Amygdala (tissue), 56 donors: ENCODE measurements at regions not wholly inside any gene's neighbourhood (a gene's known extent, or its start where the extent isn't known, plus 50 kb on each side); places are given as distances from the start of the nearest gene placed in this dataset.
"Not testable (repeated sequence)": the region's sequence is repeated elsewhere in the genome, so short reads cannot be mapped to it uniquely, and the experiment has no call there.

ENCODE experiments used
- DNase-seq, 56 donors: peaks; one replicate each; lab custom pipeline; 2025; lab: John Stamatoyannopoulos, UW

DNA sequence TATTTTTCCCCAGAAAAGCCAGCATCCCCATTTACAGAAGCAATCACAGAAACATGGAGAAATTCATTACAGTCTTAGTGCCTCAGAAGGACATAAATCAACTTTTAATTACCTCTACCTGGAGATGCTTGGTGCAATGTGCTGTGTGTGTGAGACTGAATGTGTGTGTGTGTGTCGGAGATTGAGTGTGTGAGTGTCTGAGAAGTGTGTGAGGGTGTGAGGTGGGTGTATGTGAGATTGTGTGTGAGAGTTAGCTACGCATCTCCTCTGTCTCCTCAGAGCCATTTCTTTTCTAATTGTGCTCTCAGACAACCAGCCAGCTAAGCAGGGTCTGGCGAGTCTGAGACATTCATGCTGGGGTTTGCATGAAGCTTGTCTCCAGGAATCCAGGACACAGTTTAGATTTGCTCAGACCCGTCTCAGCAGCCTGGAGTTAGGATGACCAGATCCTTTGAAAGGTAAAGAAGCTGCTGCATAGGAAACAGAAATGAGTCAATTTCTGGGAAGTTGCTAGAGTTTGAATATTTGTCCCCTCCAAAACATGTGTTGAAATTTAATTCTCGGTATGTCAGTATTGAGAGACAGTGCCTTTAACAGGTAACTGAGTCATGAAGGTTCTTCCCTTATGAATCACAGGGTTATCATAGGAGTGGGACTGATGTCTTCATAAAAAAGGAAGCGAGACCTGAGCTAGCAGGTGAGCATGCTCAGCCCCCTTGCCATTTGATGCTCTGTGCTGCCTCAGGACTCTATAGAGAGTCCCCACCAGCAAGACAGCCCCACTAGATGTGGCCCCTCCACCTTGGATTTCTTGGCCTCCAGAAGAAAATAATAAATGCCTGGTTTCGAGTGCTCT is 199.0 kb upstream of the PLGLB2 start:
- DNase-seq = not testable (repeated sequence)

DNA sequence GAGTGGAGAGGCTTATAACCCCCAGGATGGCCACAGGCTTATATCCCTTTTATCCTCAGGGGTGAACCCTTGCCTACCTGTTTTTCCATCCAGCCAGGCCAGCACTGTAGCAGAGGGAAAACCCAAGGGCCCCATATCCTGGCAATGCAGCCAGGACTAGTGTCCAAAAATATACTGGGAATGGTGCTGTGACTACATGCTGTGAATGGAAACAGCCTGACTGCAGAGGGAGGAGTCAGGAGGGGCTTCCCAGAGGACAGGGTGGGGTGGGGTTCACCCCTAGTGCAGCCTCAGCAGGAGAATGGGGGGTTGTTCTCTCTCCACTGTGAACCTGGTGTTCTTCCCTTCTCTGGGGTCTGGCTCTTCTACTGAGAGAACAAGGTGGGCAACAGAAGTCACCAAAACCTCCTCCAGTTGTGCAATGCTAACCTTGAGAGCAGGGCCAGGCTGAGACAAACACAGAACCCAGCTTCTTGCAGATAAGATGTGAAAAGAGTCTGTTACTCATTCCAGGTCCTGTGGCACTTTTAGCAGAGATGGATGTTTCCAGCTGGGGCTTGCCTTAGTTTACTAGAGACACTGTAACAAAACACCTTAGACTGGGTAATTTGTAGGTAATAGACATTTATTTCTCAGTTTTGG is 198.2 kb upstream of the PLGLB2 start:
- DNase-seq = not testable (repeated sequence)

- DNase-seq = not testable (repeated sequence)
These were observed 193.2 kb upstream of the PLGLB2 start for GRCh38 chr2:87554678-87555077.

DNA sequence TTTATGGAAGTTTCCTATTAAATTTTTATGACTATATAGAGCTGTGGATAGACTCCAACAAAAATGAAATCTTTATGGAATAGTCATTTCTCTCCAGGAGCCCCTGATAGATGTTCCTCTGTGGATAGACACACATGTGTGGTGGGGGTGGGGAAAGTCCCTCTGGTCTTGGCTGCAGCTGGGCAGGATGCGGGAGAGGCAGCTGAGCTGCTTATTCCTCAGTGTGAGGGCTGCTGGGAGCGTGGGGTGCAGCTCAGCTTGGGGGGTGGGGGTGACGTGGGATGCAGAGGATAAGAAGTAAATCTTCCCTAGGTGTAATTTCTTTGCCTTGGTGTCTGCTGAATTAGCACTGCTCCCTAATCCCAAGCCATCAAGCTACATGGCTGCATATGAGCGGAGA is 192.8 kb upstream of the PLGLB2 start:
- not testable (repeated sequence) for DNase-seq

- DNase-seq = not testable (repeated sequence)
These were observed 188.9 kb upstream of the PLGLB2 start for GRCh38 chr2:87559001-87559400.

- not testable (repeated sequence) for DNase-seq
These were observed 188.2 kb upstream of the PLGLB2 start for GRCh38 chr2:87559735-87560134.

DNA sequence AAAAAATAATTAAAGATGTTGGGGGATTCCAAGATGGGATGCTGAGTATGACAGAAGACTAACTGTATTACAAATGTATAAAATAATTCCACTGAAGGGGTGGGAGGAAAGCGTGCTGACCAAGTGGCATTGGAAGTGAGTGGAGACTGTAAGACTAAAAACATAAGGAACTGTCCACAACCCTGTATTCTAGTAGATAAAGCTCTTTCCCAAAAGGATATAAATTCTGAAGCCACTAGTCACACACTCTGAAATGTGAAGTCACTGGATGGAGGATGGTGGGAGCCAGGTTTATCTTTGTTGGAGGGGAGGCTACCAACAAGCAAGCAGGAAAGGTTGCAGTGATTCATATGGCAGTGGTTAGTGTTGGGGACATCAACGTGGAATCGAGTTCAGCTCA is 182.8 kb upstream of the PLGLB2 start:
- not testable (repeated sequence) for DNase-seq

DNA sequence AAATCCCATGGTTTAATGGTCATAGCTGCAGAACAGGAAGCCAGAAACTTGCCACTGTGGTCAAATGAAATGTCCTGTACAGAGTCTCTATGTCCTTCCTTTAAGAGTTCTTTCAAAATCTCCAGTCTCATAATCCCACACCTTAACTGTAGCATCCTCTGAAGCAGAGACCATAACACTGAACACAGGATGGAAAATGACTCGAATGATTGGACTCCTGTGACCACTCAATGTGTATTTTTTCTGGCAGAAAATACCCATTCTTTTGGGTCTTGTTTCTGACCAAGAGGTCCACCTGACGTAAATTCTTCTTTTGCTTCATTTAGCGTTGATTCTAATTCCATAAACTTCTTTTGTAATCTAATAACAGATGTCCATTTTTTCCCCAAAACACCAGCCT is 181.4 kb upstream of the PLGLB2 start:
- not testable (repeated sequence) for DNase-seq

GRCh38 chr2:87567093-87567492 is 180.8 kb upstream of the PLGLB2 start:
- DNase-seq = not testable (repeated sequence)

GRCh38 chr2:87567912-87568311 is 180.0 kb upstream of the PLGLB2 start:
- not testable (repeated sequence) for DNase-seq

- DNase-seq = not testable (repeated sequence)
These were observed 179.2 kb upstream of the PLGLB2 start for GRCh38 chr2:87568554-87569278.

DNA sequence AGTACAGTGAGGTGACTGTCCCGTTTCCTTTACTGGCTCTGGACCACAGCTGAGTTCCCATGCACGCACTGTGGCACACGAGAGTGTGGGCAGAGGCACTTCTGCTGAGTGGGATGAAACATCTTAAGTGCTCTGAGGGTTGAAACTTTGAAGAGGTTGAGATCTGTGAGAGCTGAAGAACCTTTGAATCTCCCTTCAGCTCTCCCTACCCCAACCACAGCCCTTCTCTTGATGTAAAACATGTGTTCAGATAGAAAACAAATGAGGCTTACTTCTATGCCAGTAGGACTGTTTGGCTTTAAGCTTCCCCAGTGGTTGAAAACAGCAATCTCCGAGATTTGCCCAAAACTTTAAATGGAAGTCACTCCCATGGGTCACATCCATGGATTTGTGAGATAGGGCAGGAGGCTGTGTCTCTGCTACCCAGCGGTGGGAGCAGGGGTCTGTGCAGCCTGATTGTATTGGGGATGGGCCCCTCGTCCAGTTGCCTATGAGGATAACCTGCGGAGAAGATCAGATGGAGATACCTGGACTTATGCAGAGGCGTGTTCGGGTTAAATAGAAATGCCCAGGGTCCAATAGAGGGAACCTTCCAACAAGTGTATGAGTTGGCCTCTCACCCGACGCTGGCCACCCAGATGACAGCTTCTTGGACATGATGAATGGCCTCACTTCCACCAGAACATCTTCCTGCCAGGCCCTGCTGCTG is 178.0 kb upstream of the PLGLB2 start:
- not testable (repeated sequence) for DNase-seq

DNA sequence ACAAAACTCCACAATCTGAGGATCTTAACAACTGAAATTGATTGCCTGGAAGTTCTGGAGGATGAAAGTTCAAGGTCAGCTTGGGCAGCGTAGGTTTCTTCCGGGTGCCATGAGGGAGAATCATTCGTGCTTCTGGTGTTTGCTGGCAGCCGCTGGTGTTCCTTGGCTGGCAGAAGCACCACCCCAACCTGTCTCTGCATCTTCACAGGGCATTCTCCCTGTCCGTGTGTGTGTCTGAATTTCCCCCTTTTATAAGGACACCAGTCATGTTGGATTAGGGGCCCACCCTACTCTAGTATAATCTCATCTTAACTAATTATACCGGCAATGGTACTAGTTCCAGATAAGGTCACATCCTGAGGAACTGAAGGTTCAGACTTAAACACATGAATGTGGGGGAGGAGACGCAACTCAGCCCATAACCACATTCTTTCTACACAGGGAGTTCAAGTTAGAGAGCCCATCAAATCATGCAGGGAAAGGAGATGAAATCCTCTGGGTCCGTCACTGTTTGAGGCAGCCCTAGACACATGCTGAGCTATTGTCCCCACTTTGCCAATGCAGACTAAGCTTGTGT is 175.9 kb upstream of the PLGLB2 start:
- not testable (repeated sequence) for DNase-seq

DNA sequence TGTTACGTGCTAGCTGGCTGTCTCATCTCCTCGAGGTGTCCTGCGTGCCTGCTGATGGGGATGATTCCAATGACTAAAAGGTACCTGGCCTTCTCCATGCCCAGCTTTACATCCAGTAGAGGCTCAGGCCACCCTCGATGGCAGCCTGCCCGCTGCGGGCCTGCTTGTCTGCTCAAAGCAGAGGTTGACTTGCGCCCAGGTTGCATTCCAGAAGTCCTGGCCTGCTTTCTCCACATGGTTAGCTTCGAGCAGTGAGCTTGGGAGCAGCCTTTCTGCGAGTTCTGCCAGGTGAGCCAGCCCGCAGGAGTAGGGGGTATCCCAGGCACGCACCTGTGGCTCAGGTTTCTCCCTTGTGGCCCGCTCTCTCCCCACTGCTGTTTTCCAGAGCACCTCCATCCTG is 175.0 kb upstream of the PLGLB2 start:
- not testable (repeated sequence) for DNase-seq

- not testable (repeated sequence) for DNase-seq
These were observed 174.3 kb upstream of the PLGLB2 start for GRCh38 chr2:87573386-87574192.

- DNase-seq = not testable (repeated sequence)
These were observed 173.4 kb upstream of the PLGLB2 start for GRCh38 chr2:87574193-87575119.

- DNase-seq = not testable (repeated sequence)
These were observed 172.7 kb upstream of the PLGLB2 start for GRCh38 chr2:87575138-87575537.

DNA sequence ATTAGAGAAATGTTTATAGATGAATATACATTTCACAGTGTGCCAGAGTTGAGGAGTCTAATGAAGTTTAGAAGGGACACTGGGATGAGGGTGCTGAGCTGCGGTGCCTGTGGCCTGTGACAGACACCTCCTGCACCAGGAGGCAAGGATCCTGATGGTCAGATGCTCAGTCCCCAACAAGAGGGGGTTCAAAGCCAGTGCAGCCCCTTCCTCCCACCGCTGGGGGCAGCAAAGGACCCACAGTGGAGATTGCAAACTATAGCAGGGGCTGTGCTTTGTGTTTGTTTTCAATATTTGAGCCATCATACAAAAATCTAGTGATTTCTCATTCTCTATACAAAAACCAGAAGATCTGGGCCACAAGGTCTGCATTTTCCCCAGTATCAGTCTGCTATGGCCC is 170.5 kb upstream of the PLGLB2 start:
- DNase-seq = not testable (repeated sequence)
